ENCODE measurements at regions not wholly inside any gene's neighbourhood (a gene's known extent, or its start where the extent isn't known, plus 50 kb on each side); places are given as distances from the start of the nearest gene placed in this dataset.

DNA sequence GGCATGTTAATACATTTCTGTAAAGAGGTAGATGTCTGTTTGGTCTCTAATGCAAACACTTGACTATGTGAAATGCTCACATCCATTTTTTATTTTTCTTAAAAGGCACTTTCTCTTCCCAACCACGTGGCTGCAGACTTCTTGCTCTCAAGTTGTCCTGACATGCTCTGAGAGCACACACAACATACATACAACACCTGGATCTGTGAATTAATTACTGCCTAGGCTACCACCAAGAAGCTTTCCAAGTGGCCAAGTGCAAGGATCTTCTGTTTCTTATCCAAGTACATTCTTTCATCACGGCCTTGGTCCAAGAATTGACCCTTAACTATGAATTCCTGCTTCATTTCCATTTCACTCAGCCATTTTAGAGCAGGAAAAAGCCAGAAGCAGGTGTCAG is 110.8 kb downstream of the SPRY1 start:
- TF ChIP-seq, protein P1, sequence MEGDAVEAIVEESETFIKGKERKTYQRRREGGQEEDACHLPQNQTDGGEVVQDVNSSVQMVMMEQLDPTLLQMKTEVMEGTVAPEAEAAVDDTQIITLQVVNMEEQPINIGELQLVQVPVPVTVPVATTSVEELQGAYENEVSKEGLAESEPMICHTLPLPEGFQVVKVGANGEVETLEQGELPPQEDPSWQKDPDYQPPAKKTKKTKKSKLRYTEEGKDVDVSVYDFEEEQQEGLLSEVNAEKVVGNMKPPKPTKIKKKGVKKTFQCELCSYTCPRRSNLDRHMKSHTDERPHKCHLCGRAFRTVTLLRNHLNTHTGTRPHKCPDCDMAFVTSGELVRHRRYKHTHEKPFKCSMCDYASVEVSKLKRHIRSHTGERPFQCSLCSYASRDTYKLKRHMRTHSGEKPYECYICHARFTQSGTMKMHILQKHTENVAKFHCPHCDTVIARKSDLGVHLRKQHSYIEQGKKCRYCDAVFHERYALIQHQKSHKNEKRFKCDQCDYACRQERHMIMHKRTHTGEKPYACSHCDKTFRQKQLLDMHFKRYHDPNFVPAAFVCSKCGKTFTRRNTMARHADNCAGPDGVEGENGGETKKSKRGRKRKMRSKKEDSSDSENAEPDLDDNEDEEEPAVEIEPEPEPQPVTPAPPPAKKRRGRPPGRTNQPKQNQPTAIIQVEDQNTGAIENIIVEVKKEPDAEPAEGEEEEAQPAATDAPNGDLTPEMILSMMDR (conservative IDR thresholded peaks at IDR 0.05; ENCODE audit: low read depth, low read length) = no peak
- H3K4me3 ChIP-seq (ENCODE audit: low read depth, low read length) = no peak overlapping the region
- no peak for DNase-seq (ENCODE audit: low read depth)

DNA sequence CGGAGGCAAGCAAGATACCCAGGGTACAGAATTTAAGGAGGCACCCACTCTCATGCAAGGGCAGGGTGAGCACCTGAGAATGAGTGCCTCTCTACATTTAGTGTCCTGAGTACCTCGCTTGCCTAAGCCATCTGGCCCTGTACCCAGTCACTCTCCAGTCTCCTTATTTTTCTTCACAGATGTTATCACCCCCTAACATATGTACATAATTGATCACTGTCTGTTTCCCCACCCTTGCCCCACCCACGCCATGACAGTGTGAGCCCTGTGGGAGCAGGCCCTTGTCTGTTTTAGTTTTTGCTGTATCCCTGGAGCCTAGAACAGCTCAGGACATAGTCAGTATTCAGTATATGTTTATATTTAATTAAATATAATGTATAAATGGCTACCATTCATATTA is 113.6 kb downstream of the SPRY1 start:
- TF ChIP-seq, protein P1 (conservative IDR thresholded peaks at IDR 0.05; ENCODE audit: low read depth, low read length) = no peak
- H3K4me3 ChIP-seq (ENCODE audit: low read depth, low read length) = no peak overlapping the region
- no peak for DNase-seq (ENCODE audit: low read depth)

DNA sequence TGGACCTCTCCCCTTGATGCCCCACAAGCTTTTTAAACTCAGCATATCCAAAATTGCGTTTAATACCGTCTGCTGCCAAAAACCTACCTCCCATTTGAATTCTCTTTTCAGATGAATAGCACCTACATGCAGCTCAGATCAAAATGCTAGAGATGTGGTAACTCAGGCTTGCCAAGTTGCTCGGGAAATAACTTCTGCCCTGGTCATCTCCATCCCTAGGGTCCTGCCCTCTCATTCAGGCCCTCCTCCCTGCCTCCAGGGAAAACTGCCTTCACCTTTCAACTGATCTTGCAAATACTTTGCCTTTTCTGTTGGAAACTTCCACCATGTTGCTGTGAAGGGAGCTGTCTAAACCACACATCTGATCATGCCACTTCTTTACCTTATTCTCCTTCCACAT is 114.1 kb downstream of the SPRY1 start:
- H3K4me3 ChIP-seq (ENCODE audit: low read depth, low read length) = no peak overlapping the region
- DNase-seq (ENCODE audit: low read depth) = no peak
- TF ChIP-seq, protein P1 (conservative IDR thresholded peaks at IDR 0.05; ENCODE audit: low read depth, low read length) = no peak

DNA sequence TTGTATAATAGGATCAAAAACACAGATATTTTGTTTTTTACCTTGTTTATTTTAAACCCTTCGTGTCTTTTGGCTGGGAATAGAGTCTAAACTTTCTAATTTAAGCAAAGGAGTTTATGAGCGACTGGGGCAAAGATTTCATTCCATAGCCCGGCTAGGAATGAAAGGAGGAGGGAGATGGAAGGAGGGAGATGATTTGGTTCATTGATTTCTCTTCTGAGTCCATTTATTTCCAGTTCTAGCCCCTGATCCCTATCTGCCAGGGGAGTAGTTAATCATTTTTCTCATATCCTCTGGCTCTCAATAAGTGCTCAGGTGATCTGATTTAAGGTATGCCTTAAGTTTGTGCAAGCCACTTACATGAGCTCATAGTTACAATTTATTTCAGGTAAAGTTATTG is 120.0 kb downstream of the SPRY1 start:
- TF ChIP-seq, protein P1 (conservative IDR thresholded peaks at IDR 0.05; ENCODE audit: low read depth, low read length) = no peak
- H3K4me3 ChIP-seq (ENCODE audit: low read depth, low read length) = no peak overlapping the region
- DNase-seq (ENCODE audit: low read depth) = peak; percentile 15

DNA sequence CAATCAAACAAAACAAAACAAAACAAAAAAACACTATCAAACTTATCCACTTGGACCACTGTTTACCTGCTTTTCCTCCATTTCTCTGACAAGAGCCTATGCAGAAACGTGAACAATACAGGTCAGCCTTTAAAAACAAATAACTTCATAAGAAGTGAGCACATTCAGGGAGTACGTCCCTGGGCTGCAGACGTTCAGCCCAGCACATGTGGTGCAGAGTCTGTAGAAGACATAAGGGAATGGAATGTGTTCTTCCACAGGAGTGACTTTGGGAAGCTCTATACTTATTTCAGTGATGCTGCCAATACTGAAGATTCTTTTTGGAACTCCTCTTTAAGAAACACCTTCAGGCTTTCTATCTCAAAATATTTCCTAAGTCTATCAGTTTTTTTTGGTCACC is 120.6 kb downstream of the SPRY1 start:
- TF ChIP-seq, protein P1 (conservative IDR thresholded peaks at IDR 0.05; ENCODE audit: low read depth, low read length) = no peak
- no peak for DNase-seq (ENCODE audit: low read depth)
- H3K4me3 ChIP-seq (ENCODE audit: low read depth, low read length) = no peak overlapping the region

DNA sequence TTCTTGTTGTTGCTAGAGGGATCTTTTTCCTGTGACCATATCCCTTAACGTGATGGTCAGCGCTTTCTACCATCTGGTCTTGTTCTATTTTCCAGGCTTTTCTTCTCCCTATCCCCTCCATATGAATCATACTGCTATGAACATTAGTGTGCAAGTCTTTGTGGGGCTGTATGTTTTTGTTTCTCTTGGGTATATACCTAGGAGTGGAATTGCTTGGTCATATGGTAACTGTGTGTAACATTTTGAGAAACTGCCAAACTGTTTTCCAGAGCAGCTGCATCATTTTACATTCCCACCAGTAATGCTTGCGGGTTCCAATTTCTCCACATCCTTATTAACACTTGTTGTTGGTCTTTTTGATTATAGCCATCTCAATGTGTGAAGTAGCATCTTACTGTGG is 121.4 kb downstream of the SPRY1 start:
- TF ChIP-seq, protein P1 (conservative IDR thresholded peaks at IDR 0.05; ENCODE audit: low read depth, low read length) = no peak
- no peak for DNase-seq (ENCODE audit: low read depth)
- H3K4me3 ChIP-seq (ENCODE audit: low read depth, low read length) = no peak overlapping the region

DNA sequence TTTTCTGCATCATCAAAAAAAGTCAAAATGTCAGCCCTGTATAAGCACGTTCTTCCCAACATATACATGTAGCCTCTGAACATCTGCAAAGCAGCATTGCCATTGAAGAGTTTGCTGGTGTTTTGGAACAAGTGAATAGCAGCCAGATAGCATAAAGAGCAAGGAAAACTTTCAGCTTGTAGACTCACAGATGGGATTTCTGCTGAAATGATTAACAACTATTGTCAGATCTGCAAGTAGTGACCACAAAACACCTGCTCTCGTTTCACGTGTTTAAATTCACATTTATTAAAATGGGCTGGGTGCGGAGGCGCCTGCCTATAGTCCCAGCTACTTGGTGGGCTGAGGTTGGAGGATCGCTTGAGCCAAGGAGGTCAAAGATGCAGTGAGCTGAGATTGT is 123.7 kb downstream of the SPRY1 start:
- TF ChIP-seq, protein P1 (conservative IDR thresholded peaks at IDR 0.05; ENCODE audit: low read depth, low read length) = no peak
- DNase-seq (ENCODE audit: low read depth) = no peak
- no peak overlapping the region for H3K4me3 ChIP-seq (ENCODE audit: low read depth, low read length)

Data from epithelial cell of proximal tubule (primary cell).